Umbilical cord (tissue), 1 donor: ENCODE measurements at regions not wholly inside any gene's neighbourhood (a gene's known extent, or its start where the extent isn't known, plus 50 kb on each side); places are given as distances from the start of the nearest gene placed in this dataset.

Experiments used
- DNase-seq: peaks from one replicate; pipeline ENCODE4 v3.0.0-alpha.2; 2015; ENCODE audit warnings: low spot score

- no peak for DNase-seq
Observed at GRCh38 chr21:26784974-26785373, 60.2 kb downstream of the ADAMTS1 start.

GRCh38 chr21:26783466-26784195, 61.6 kb downstream of the ADAMTS1 start:
- peak; percentile 86 for DNase-seq

- peak; percentile 45 for DNase-seq
Observed at GRCh38 chr21:26782747-26783146, 62.5 kb downstream of the ADAMTS1 start.

- peak; percentile 88 for DNase-seq
Observed at GRCh38 chr21:26782331-26782730, 62.9 kb downstream of the ADAMTS1 start.

GRCh38 chr21:26781331-26781730, 63.9 kb downstream of the ADAMTS1 start:
- DNase-seq, result no peak

- DNase-seq, result no peak
Observed at GRCh38 chr21:26777166-26777565, 68.0 kb downstream of the ADAMTS1 start.

GRCh38 chr21:26776310-26777021, 68.7 kb downstream of the ADAMTS1 start:
- DNase-seq, result no peak

- DNase-seq, result no peak
Observed at GRCh38 chr21:26773058-26773457, 72.2 kb downstream of the ADAMTS1 start.

GRCh38 chr21:26769613-26770188, 75.5 kb downstream of the ADAMTS1 start:
- DNase-seq, result peak; percentile 66

GRCh38 chr21:26766826-26767325, 78.3 kb downstream of the ADAMTS1 start:
- DNase-seq, result no peak

GRCh38 chr21:26761174-26761915, 83.9 kb downstream of the ADAMTS1 start:
- DNase-seq, result no peak

GRCh38 chr21:26759731-26760130, 85.5 kb downstream of the ADAMTS1 start:
- no peak for DNase-seq

- DNase-seq, result no peak
Observed at GRCh38 chr21:26758083-26758880, 86.9 kb downstream of the ADAMTS1 start.

- DNase-seq, result no peak
Observed at GRCh38 chr21:26756491-26757159, 88.6 kb downstream of the ADAMTS1 start.

- DNase-seq, result no peak
Observed at GRCh38 chr21:26754853-26755252, 90.4 kb downstream of the ADAMTS1 start.

- no peak for DNase-seq
Observed at GRCh38 chr21:26753822-26754221, 91.4 kb downstream of the ADAMTS1 start.

- no peak for DNase-seq
Observed at GRCh38 chr21:26752849-26753248, 92.4 kb downstream of the ADAMTS1 start.

GRCh38 chr21:26751305-26751704, 93.9 kb downstream of the ADAMTS1 start:
- DNase-seq, result no peak

- no peak for DNase-seq
Observed at GRCh38 chr21:26748066-26748465, 97.1 kb downstream of the ADAMTS1 start.

GRCh38 chr21:26747216-26747615, 98.0 kb downstream of the ADAMTS1 start:
- no peak for DNase-seq

GRCh38 chr21:26743524-26743923, 101.7 kb downstream of the ADAMTS1 start:
- DNase-seq, result no peak
